ENCODE measurements at regions not wholly inside any gene's neighbourhood (a gene's known extent, or its start where the extent isn't known, plus 50 kb on each side); places are given as distances from the start of the nearest gene placed in this dataset.

DNA sequence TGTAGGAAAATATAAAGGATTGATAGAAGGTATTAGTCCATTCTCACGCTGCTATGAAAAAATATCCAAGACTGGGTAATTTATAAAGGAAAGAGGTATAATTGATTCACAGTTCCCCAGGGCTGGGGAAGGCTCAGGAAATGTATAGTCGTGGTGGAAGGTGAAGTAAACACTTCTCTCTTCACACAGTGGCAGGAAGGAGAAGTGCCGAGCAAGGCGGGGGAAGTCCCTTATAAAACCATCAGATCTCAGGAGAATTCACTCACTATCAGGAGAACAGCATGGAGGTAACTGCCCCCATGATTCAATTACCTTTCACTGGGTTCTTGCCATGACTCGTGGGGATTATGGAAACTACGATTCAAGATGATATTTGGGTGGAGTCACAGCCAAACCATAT lies 1806.0 kb downstream of the MRPL39 start:
- ATAC-seq (ENCODE audit: insufficient read depth, low read depth) (no peak), DNase-seq (no peak)
- Histone ChIP-seq H3K4me3 (ENCODE audit: low read depth in 1 of 2, low read length in 2 of 2) (no peak overlapping the region), H3K4me1 (ENCODE audit: insufficient read depth, low read length) (no peaks in the 10 kb centered on the region), H3K27ac (ENCODE audit: low read length) (no peak overlapping the region), H2AFZ (ENCODE audit: low read depth, low read length) (no peak overlapping the region), H3K9ac (ENCODE audit: low read depth, low read length) (no peak overlapping the region), H3K27me3 (ENCODE audit: insufficient read depth, low read length, poor library complexity) (no peaks in the 10 kb centered on the region), H3K4me2 (ENCODE audit: insufficient read depth, low read length) (no peak overlapping the region), H3K79me2 (ENCODE audit: insufficient read depth, low read length) (no peaks in the 10 kb centered on the region), H4K20me1 (ENCODE audit: insufficient read depth, low read length) (no peaks in the 10 kb centered on the region), H3K36me3 (ENCODE audit: insufficient read depth, low read length) (no peaks in the 10 kb centered on the region), H3K9me3 (ENCODE audit: insufficient read depth, low read length, severe bottlenecking) (no peaks in the 10 kb centered on the region)
- no peak for TF ChIP-seq EZH2 (IDR thresholded peaks at IDR 0.05; ENCODE audit: borderline replicate concordance, low read depth, low read length, severe bottlenecking)
- TF ChIP-seq, protein P1, sequence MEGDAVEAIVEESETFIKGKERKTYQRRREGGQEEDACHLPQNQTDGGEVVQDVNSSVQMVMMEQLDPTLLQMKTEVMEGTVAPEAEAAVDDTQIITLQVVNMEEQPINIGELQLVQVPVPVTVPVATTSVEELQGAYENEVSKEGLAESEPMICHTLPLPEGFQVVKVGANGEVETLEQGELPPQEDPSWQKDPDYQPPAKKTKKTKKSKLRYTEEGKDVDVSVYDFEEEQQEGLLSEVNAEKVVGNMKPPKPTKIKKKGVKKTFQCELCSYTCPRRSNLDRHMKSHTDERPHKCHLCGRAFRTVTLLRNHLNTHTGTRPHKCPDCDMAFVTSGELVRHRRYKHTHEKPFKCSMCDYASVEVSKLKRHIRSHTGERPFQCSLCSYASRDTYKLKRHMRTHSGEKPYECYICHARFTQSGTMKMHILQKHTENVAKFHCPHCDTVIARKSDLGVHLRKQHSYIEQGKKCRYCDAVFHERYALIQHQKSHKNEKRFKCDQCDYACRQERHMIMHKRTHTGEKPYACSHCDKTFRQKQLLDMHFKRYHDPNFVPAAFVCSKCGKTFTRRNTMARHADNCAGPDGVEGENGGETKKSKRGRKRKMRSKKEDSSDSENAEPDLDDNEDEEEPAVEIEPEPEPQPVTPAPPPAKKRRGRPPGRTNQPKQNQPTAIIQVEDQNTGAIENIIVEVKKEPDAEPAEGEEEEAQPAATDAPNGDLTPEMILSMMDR (IDR thresholded peaks at IDR 0.05; ENCODE audit: borderline replicate concordance, extremely low read depth, low read length, poor library complexity, severe bottlenecking): no peak

DNA sequence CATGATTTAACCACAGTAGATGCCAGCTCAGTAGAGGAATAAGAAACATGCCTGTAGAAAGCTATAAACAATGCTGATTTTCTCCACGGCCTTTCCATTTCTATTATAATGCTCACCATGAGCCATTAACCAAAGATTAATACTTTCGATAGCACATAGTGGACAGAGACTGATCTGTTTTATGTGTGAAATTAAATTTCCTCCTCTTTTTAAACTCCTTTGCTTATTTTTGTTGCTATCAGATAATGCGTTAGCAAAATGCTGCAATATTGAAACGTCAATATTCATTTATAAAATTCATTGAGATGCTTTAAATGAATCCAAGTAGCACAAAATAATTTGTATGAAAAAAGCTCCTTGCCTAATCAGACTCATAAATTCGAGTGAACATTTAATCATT lies 1807.9 kb downstream of the MRPL39 start:
- no peak overlapping the region for H3K27ac ChIP-seq (ENCODE audit: low read length)
- H4K20me1 ChIP-seq (ENCODE audit: insufficient read depth, low read length): no peaks in the 10 kb centered on the region

DNA sequence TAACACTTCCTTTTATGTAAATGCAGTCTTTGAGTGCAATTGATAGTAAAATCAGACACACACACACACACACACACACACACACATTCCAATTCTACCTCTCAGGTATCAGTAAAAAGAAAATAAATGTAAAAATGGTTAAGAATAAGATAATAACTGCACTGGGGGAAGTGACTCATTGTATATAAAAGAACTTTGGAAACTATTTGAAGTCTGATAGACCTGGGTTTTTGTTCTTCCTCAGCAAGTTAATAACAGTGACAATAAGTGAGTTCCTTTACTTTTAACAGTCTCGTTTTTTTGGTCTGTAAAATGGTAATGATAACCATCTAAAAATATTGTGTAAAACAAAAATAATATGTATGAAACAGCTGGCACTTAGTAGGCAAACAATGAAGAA lies 1815.0 kb downstream of the MRPL39 start:
- no peak for TF ChIP-seq EZH2 (IDR thresholded peaks at IDR 0.05; ENCODE audit: borderline replicate concordance, low read depth, low read length, severe bottlenecking)
- TF ChIP-seq, protein P1 (IDR thresholded peaks at IDR 0.05; ENCODE audit: borderline replicate concordance, extremely low read depth, low read length, poor library complexity, severe bottlenecking): no peak
- Histone ChIP-seq H3K27ac (ENCODE audit: low read length) (no peak overlapping the region), H3K4me2 (ENCODE audit: insufficient read depth, low read length) (no peak overlapping the region), H4K20me1 (ENCODE audit: insufficient read depth, low read length) (no peaks in the 10 kb centered on the region), H3K79me2 (ENCODE audit: insufficient read depth, low read length) (no peaks in the 10 kb centered on the region), H3K9ac (ENCODE audit: low read depth, low read length) (no peak overlapping the region), H2AFZ (ENCODE audit: low read depth, low read length) (no peak overlapping the region), H3K27me3 (ENCODE audit: insufficient read depth, low read length, poor library complexity) (no peaks in the 10 kb centered on the region), H3K4me1 (ENCODE audit: insufficient read depth, low read length) (no peaks in the 10 kb centered on the region), H3K36me3 (ENCODE audit: insufficient read depth, low read length) (no peaks in the 10 kb centered on the region), H3K9me3 (ENCODE audit: insufficient read depth, low read length, severe bottlenecking) (no peaks in the 10 kb centered on the region), H3K4me3 (ENCODE audit: low read depth in 1 of 2, low read length in 2 of 2) (no peak overlapping the region)
- ATAC-seq (ENCODE audit: insufficient read depth, low read depth): no peak
- no peak for DNase-seq

More for the DNA sequence above, 1807.9 kb downstream of the MRPL39 start:
- ATAC-seq (ENCODE audit: insufficient read depth, low read depth): no peak
- Histone ChIP-seq H2AFZ (ENCODE audit: low read depth, low read length) (no peak overlapping the region), H3K36me3 (ENCODE audit: insufficient read depth, low read length) (no peaks in the 10 kb centered on the region), H3K9ac (ENCODE audit: low read depth, low read length) (no peak overlapping the region), H3K27me3 (ENCODE audit: insufficient read depth, low read length, poor library complexity) (no peaks in the 10 kb centered on the region), H3K9me3 (ENCODE audit: insufficient read depth, low read length, severe bottlenecking) (no peaks in the 10 kb centered on the region), H3K4me1 (ENCODE audit: insufficient read depth, low read length) (no peaks in the 10 kb centered on the region), H3K4me3 (ENCODE audit: low read depth in 1 of 2, low read length in 2 of 2) (no peak overlapping the region), H3K4me2 (ENCODE audit: insufficient read depth, low read length) (no peak overlapping the region), H3K79me2 (ENCODE audit: insufficient read depth, low read length) (no peaks in the 10 kb centered on the region)
- no peak for DNase-seq
- TF ChIP-seq, protein P1 (IDR thresholded peaks at IDR 0.05; ENCODE audit: borderline replicate concordance, extremely low read depth, low read length, poor library complexity, severe bottlenecking): no peak
- TF ChIP-seq EZH2 (IDR thresholded peaks at IDR 0.05; ENCODE audit: borderline replicate concordance, low read depth, low read length, severe bottlenecking): no peak

DNA sequence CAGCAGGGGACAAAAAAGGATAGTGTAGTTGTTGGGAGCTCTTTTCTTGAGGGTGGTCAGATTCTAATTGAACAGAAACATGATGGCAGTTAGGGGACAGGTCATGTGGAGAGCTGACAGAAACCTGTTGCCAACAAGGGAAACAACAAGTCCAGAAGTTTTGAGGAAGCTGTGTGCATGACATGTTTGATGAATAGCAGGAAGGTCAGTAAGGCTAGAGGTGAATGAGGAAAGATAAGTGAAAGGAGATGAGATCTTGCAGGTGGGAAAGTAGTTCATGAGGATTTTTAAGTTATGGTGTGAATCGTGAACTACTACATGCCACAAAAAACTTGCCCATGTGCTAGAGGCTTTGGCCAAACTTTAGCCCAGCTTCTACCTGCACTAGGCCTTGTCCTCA lies 1817.4 kb downstream of the MRPL39 start:
- ATAC-seq (ENCODE audit: insufficient read depth, low read depth) (no peak), DNase-seq (no peak)
- Histone ChIP-seq H3K4me3 (ENCODE audit: low read depth in 1 of 2, low read length in 2 of 2) (no peak overlapping the region), H3K27ac (ENCODE audit: low read length) (no peak overlapping the region), H4K20me1 (ENCODE audit: insufficient read depth, low read length) (no peaks in the 10 kb centered on the region), H2AFZ (ENCODE audit: low read depth, low read length) (no peak overlapping the region), H3K79me2 (ENCODE audit: insufficient read depth, low read length) (no peaks in the 10 kb centered on the region), H3K9me3 (ENCODE audit: insufficient read depth, low read length, severe bottlenecking) (no peaks in the 10 kb centered on the region), H3K27me3 (ENCODE audit: insufficient read depth, low read length, poor library complexity) (no peaks in the 10 kb centered on the region), H3K4me2 (ENCODE audit: insufficient read depth, low read length) (no peak overlapping the region), H3K36me3 (ENCODE audit: insufficient read depth, low read length) (no peaks in the 10 kb centered on the region), H3K4me1 (ENCODE audit: insufficient read depth, low read length) (no peaks in the 10 kb centered on the region), H3K9ac (ENCODE audit: low read depth, low read length) (no peak overlapping the region)
- TF ChIP-seq, protein P1 (IDR thresholded peaks at IDR 0.05; ENCODE audit: borderline replicate concordance, extremely low read depth, low read length, poor library complexity, severe bottlenecking): no peak
- TF ChIP-seq EZH2 (IDR thresholded peaks at IDR 0.05; ENCODE audit: borderline replicate concordance, low read depth, low read length, severe bottlenecking): no peak

Measured in DND-41 (cell line).